C4-2B (cell line): ENCODE measurements at regions not wholly inside any gene's neighbourhood (a gene's known extent, or its start where the extent isn't known, plus 50 kb on each side); places are given as distances from the start of the nearest gene placed in this dataset.

Experiments
- H3K27ac ChIP-seq: fragments of 450-650 bp; 2 replicates; pipeline ENCODE4 v1.5.1; 2017
- CTCF ChIP-seq: fragments of 450-650 bp; conservative IDR thresholded peaks from 2 replicates; pipeline ENCODE4 v1.5.1; 2017; ENCODE audit warnings: mild to moderate bottlenecking
- ZFX ChIP-seq: fragments of 450-650 bp; IDR thresholded peaks from 2 replicates; pipeline ENCODE4 v1.6.1; 2017

GRCh38 chr1:79374397-79374796, 367.9 kb upstream of the ADGRL4 start:
- TF ChIP-seq CTCF (no peak), ZFX (no peak)
- no peak overlapping the region for H3K27ac ChIP-seq

- TF ChIP-seq ZFX, result no peak
- no peak overlapping the region for H3K27ac ChIP-seq
Observed at GRCh38 chr1:79373481-79374125, 367.1 kb upstream of the ADGRL4 start.

- TF ChIP-seq ZFX (no peak), CTCF (no peak)
- no peak overlapping the region for H3K27ac ChIP-seq
Observed at GRCh38 chr1:79371802-79372201, 365.3 kb upstream of the ADGRL4 start.

- no peak for TF ChIP-seq ZFX
- TF ChIP-seq CTCF, result no peak
- H3K27ac ChIP-seq, result no peak overlapping the region
Observed at GRCh38 chr1:79369091-79369490, 362.6 kb upstream of the ADGRL4 start.

- no peak overlapping the region for H3K27ac ChIP-seq
- TF ChIP-seq CTCF (no peak), ZFX (no peak)
Observed at GRCh38 chr1:79364896-79365295, 358.4 kb upstream of the ADGRL4 start.

GRCh38 chr1:79363430-79363829, 356.9 kb upstream of the ADGRL4 start:
- TF ChIP-seq ZFX, result no peak
- no peak for TF ChIP-seq CTCF

GRCh38 chr1:79362470-79362869, 355.9 kb upstream of the ADGRL4 start:
- H3K27ac ChIP-seq, result no peak overlapping the region
- TF ChIP-seq ZFX (no peak), CTCF (no peak; the same call in 1 of the 2 replicates)

More at GRCh38 chr1:79363430-79363829, 356.9 kb upstream of the ADGRL4 start:
- no peak overlapping the region for H3K27ac ChIP-seq

GRCh38 chr1:79355090-79355489, 348.6 kb upstream of the ADGRL4 start:
- H3K27ac ChIP-seq, result no peak overlapping the region
- TF ChIP-seq ZFX, result no peak
- TF ChIP-seq CTCF, result no peak
